Endothelial cell of umbilical vein (primary cell): ENCODE measurements at regions not wholly inside any gene's neighbourhood (a gene's known extent, or its start where the extent isn't known, plus 50 kb on each side); places are given as distances from the start of the nearest gene placed in this dataset.

Source experiments
- BruUV-seq: library from RNA; stranded (reverse); fragments of 400-500 nt; replicated peaks from 2 replicates; lab custom pipeline; 2021; lab: Mats Ljungman, UMichigan
- CTCF ChIA-PET: fragments of 300-600, 350-600 bp; sonication (Branson Sonifier 250); formaldehyde crosslinking; loops from one replicate; lab custom pipeline; 2021; ENCODE audit warnings: antibody characterized with exemption, inconsistent platforms; lab: Charles Lee
- POLR2A ChIA-PET: fragments of 300-600, 350-600 bp; sonication (Branson Sonifier 250); formaldehyde crosslinking; loops from one replicate; lab custom pipeline; 2021; ENCODE audit warnings: antibody characterized with exemption, inconsistent platforms; lab: Charles Lee
- DNase-seq: peaks from one replicate; pipeline ENCODE4 v3.0.0-alpha.2; 2011; ENCODE audit warnings: low read depth, low spot score
- FAIRE-seq: peaks from 2 replicates; lab custom pipeline; 2011; peaks lifted over from hg19 to GRCh38; lab: Jason Lieb, UNC
- H2AFZ ChIP-seq: 2 replicates; pipeline ENCODE4 v1.6.0; 2012; ENCODE audit warnings: low read depth, low read length, control low read depth, inconsistent platforms
- H3K27ac ChIP-seq: 2 replicates; pipeline ENCODE4 v1.5.1; 2011; ENCODE audit warnings: low read depth, mild to moderate bottlenecking, control low read depth, low read length, moderate library complexity; ENCODE audit not compliant: insufficient read depth
- H3K27me3 ChIP-seq, 2 experiments: 2 replicates each; pipeline versions ENCODE4 v1.6.0 to v1.6.1; 2011; ENCODE audit warnings: low read length in 2 of 2, mixed read lengths in 1 of 2; ENCODE audit not compliant: control insufficient read depth in 2 of 2, insufficient read depth in 2 of 2
- H3K36me3 ChIP-seq, 2 experiments: 2 replicates in 1 of 2; 3 replicates in 1 of 2; pipeline ENCODE4 v1.5.1; 2011; ENCODE audit warnings: low read length in 2 of 2, mild to moderate bottlenecking in 1 of 2, moderate library complexity in 1 of 2; ENCODE audit not compliant: control insufficient read depth in 2 of 2, insufficient read depth in 2 of 2; ENCODE audit errors: extremely low read depth in 1 of 2
- H3K4me1 ChIP-seq: 3 replicates; pipeline ENCODE4 v1.5.1; 2011; ENCODE audit warnings: mild to moderate bottlenecking, low read length; ENCODE audit not compliant: control insufficient read depth, insufficient read depth; ENCODE audit errors: extremely low read depth
- H3K4me2 ChIP-seq: 2 replicates; pipeline ENCODE4 v1.6.1; 2011; ENCODE audit warnings: low read length, control low read depth, mixed read lengths; ENCODE audit not compliant: insufficient read depth
- H3K4me3 ChIP-seq, 3 experiments: fragments of 200-600 bp in 1 of 3; sonication (generic), shearing (Covaris generic) in 1 of 3; replicated peaks in 1 of 3; 2 replicates each; pipeline ENCODE4 v1.5.1; 2011 to 2016; ENCODE audit warnings: control low read depth in 3 of 3, low read length in 3 of 3, mild to moderate bottlenecking in 2 of 3, inconsistent platforms in 1 of 3, low read depth in 1 of 3, moderate library complexity in 1 of 3; ENCODE audit not compliant: insufficient read depth in 1 of 3
- H3K79me2 ChIP-seq: 2 replicates; pipeline ENCODE4 v1.6.0; 2012; ENCODE audit warnings: low read length, inconsistent platforms; ENCODE audit not compliant: control insufficient read depth, insufficient read depth
- H3K9ac ChIP-seq: replicated peaks from 2 replicates; pipeline ENCODE3; 2011; ENCODE audit warnings: low read length, control low read depth; ENCODE audit not compliant: insufficient read depth; ENCODE audit errors: extremely low read depth
- H3K9me1 ChIP-seq: replicated peaks from 3 replicates; pipeline ENCODE4 v1.6.0; 2011; ENCODE audit warnings: mild to moderate bottlenecking, low read length; ENCODE audit not compliant: control insufficient read depth, insufficient read depth; ENCODE audit errors: extremely low read depth
- H3K9me3 ChIP-seq: replicated peaks from 2 replicates; pipeline ENCODE4 v1.5.1; 2012; ENCODE audit warnings: low read length, inconsistent platforms; ENCODE audit not compliant: control insufficient read depth, insufficient read depth
- H4K20me1 ChIP-seq: replicated peaks from 2 replicates; pipeline ENCODE3; 2011; ENCODE audit warnings: mild to moderate bottlenecking, low read length; ENCODE audit not compliant: control insufficient read depth, insufficient read depth; ENCODE audit errors: extremely low read depth
- EZH2 ChIP-seq: IDR thresholded peaks from 2 replicates; pipeline ENCODE4 v1.6.1; 2012; ENCODE audit warnings: borderline replicate concordance, low read depth, mild to moderate bottlenecking, moderate library complexity, low read length, inconsistent platforms; ENCODE audit not compliant: severe bottlenecking
- FOS ChIP-seq: IDR thresholded peaks from 2 replicates; pipeline ENCODE4 v1.6.1; 2011; ENCODE audit warnings: mild to moderate bottlenecking, low read length, moderate library complexity, borderline replicate concordance; ENCODE audit not compliant: insufficient read depth
- GATA2 ChIP-seq: IDR thresholded peaks from 2 replicates; pipeline ENCODE4 v1.7.0; 2011; ENCODE audit warnings: low read depth, mild to moderate bottlenecking, moderate library complexity, mixed read lengths, low read length; ENCODE audit not compliant: insufficient read length, insufficient read depth
- JUN ChIP-seq: IDR thresholded peaks from 2 replicates; pipeline ENCODE4 v1.6.1; 2011; ENCODE audit warnings: borderline replicate concordance, low read depth; ENCODE audit not compliant: insufficient read length, insufficient read depth
- MYC ChIP-seq: IDR thresholded peaks from one replicate; pipeline ENCODE4 v1.6.1; 2011; ENCODE audit warnings: mild to moderate bottlenecking, low read depth, low read length
- POLR2A ChIP-seq: IDR thresholded peaks from 2 replicates; pipeline ENCODE4 v1.6.1; 2012; ENCODE audit warnings: low read depth, mild to moderate bottlenecking, control low read depth, low read length
- POLR2AphosphoS5 ChIP-seq: IDR thresholded peaks from 2 replicates; pipeline ENCODE4 v1.6.1; 2012; ENCODE audit warnings: low read depth, mild to moderate bottlenecking, control low read depth, low read length, moderate library complexity; ENCODE audit not compliant: insufficient read depth
- dilution Hi-C: fragments of 300-500 bp; cut with MboI; formaldehyde crosslinking; loops from one replicate; pipeline ENCODE4 v1.15.0; 2019; ENCODE audit warnings: low sequenced_read_pairs; ENCODE audit not compliant: extremely low pct_ligation_motif_present
- intact Hi-C: fragments of 100-400 bp; cut with micrococcal nuclease; formaldehyde crosslinking; loops from one replicate; pipeline ENCODE4 v1.10.0; 2022
- TF ChIP-seq, protein P1 (sequence below): IDR thresholded peaks from 2 replicates; pipeline ENCODE4 v1.6.1; 2011; ENCODE audit not compliant: insufficient read depth, insufficient read length
- TF ChIP-seq, protein P2 (sequence below), 2 donors: IDR thresholded peaks; 1 replicate in 1 of 2; 2 replicates in 1 of 2; pipeline ENCODE4 v1.5.1; 2011; ENCODE audit warnings: low read length in 2 of 2, mild to moderate bottlenecking in 2 of 2, moderate library complexity in 2 of 2, control low read depth in 1 of 2, inconsistent platforms in 1 of 2, low read depth in 1 of 2; ENCODE audit not compliant: insufficient read depth in 1 of 2; ENCODE audit errors: extremely low read depth in 1 of 2

DNA sequence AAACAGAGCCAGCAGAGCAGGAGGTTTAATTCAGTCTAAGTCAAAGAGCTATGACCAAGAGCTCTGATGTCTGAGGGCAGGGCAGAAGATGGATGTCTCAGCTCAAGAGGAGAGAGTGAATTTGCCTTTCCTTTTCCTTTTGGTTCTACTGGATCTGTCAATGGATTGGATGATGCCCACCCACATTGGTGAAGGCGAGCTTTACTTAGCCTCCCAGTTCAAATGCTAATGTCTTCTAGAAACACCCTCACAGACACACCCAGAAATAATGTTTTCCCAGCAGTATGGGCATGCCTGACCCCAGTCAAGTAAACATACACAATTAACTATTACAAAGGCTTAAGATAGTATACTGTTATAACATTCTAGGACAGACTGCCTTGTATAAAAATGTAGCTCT, 236.3 kb upstream of the NRXN1 start:
- Histone ChIP-seq H3K4me1 (no peaks in the 10 kb centered on the region), H3K4me2 (no peak overlapping the region), H4K20me1 (no peaks in the 10 kb centered on the region), H3K27me3 (no peaks in the 10 kb centered on the region), H2AFZ (no peak overlapping the region), H3K27ac (no peak overlapping the region), H3K4me3 (no peak overlapping the region), H3K9ac (no peak overlapping the region), H3K9me3 (no peaks in the 10 kb centered on the region), H3K9me1 (no peaks in the 10 kb centered on the region), H3K36me3 (no peaks in the 10 kb centered on the region), H3K79me2 (no peaks in the 10 kb centered on the region)
- FAIRE-seq (no peak), DNase-seq (no peak)
- ChIA-PET POLR2A (no interaction called here), CTCF (interaction anchor here (1.0 kb wide), 1 partner anchor 22 kb away, joined by 3 read pairs; no protein-coding TSS in a partner anchor)
- intact Hi-C loops (no loop called here), dilution Hi-C loops (no loop called here)
- BruUV-seq, result no TSS peak
- TF ChIP-seq JUN (no peak), POLR2AphosphoS5 (no peak), EZH2 (no peak), FOS (no peak), POLR2A (no peak), GATA2 (no peak), MYC (no peak)
- TF ChIP-seq, protein P1, sequence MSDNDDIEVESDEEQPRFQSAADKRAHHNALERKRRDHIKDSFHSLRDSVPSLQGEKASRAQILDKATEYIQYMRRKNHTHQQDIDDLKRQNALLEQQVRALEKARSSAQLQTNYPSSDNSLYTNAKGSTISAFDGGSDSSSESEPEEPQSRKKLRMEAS, result no peak
- TF ChIP-seq, protein P2, sequence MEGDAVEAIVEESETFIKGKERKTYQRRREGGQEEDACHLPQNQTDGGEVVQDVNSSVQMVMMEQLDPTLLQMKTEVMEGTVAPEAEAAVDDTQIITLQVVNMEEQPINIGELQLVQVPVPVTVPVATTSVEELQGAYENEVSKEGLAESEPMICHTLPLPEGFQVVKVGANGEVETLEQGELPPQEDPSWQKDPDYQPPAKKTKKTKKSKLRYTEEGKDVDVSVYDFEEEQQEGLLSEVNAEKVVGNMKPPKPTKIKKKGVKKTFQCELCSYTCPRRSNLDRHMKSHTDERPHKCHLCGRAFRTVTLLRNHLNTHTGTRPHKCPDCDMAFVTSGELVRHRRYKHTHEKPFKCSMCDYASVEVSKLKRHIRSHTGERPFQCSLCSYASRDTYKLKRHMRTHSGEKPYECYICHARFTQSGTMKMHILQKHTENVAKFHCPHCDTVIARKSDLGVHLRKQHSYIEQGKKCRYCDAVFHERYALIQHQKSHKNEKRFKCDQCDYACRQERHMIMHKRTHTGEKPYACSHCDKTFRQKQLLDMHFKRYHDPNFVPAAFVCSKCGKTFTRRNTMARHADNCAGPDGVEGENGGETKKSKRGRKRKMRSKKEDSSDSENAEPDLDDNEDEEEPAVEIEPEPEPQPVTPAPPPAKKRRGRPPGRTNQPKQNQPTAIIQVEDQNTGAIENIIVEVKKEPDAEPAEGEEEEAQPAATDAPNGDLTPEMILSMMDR (IDR thresholded peaks at IDR 0.05; ENCODE audit: extremely low read depth in 1 of 2, insufficient read depth in 1 of 2, low read depth in 1 of 2, low read length in 2 of 2), result no peak
